M059J (cell line): ENCODE measurements at regions not wholly inside any gene's neighbourhood (a gene's known extent, or its start where the extent isn't known, plus 50 kb on each side); places are given as distances from the start of the nearest gene placed in this dataset.

Experiments
- DNase-seq: peaks from one replicate; pipeline ENCODE4 v3.0.0-alpha.2; 2012; ENCODE audit warnings: low read depth

DNA sequence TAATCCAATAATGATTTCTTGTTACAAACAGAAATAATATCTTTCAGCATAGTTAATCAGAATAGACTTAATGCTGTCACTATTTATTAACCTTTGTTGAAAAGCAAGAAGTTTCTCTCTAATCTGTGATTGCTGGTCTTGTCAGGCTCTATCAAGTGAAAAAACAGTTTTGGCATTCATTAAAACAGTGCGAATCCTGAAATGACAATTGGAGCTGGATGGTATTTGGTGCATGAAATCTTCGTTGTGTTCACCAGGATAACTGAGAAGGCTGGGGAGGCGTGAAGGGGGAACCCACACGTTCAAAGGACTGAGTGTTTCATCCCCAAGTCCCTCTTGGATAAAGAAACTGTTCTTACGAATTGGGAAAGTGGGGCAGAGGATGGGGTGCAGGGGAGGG, 190.2 kb upstream of the MYL2 start:
- DNase-seq: no peak

- DNase-seq: no peak
Observed at GRCh38 chr12:111108726-111109125, 188.3 kb upstream of the MYL2 start.

- DNase-seq: no peak
Observed at GRCh38 chr12:111107392-111108178, 187.2 kb upstream of the MYL2 start.

DNA sequence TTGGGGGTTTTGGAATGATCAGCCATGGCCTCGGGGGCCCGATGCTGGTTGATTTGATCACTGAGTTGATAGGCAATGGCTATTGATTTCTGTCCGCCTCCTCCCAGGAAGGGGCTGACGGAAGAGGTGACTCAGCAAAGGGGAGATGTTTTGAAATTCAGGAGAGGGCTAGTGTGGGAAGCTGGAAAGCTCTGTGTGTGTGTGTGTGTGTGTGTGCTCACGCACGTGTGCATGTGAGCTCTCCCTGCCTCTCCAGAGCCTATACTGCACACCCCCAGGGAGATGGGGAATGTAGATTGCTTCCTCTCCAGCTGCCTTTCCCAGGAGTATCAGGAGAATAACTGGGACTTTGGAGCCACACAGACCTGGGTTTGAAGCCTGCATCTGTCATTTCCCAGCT, 184.9 kb upstream of the MYL2 start:
- no peak for DNase-seq

- no peak for DNase-seq
Observed at GRCh38 chr12:111103583-111103982, 183.2 kb upstream of the MYL2 start.

- DNase-seq: no peak
Observed at GRCh38 chr12:111102102-111102739, 181.8 kb upstream of the MYL2 start.

DNA sequence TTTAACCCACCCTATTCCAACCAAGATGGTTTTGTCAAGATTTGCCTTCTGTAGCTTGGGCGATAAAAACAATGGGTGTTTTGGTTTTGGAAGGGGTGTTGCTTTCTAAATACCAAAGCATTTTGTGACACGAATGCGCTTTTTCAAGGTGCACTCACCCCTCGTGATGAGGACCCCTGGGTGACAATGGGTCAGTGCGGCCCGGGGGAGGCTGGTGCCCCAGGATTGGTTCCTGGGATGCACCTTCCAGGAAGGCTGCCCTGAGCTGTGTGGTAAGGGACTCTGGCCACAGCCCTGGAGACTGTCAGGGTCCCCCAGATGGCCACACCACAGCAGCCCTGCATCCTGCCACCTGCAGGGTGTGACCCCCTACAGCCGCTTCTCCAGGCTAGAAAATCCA, 180.6 kb upstream of the MYL2 start:
- DNase-seq: no peak

- DNase-seq: no peak
Observed at GRCh38 chr12:111100554-111100953, 180.2 kb upstream of the MYL2 start.

DNA sequence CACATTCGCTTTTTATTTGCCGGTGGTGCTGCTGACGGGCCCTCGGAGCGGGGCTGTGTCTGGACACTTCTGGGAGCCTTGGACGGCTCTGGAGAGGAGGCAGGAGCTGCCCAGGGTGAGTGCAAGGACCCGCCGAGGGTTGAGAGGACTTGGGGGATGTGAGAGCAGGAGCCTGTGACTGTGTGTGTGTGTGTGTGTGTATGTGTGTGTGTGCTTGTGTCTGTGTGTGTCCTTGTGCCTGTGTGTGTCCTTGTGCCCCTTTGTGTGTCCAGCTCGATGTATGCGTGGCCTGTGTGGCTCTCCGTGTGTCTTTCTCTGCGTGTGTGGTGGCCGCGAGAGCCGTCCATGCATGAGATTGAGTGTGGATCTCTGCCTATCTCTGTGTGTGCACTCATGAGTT, 179.6 kb upstream of the MYL2 start:
- DNase-seq: no peak

GRCh38 chr12:111099186-111099585, 178.8 kb upstream of the MYL2 start:
- no peak for DNase-seq

DNA sequence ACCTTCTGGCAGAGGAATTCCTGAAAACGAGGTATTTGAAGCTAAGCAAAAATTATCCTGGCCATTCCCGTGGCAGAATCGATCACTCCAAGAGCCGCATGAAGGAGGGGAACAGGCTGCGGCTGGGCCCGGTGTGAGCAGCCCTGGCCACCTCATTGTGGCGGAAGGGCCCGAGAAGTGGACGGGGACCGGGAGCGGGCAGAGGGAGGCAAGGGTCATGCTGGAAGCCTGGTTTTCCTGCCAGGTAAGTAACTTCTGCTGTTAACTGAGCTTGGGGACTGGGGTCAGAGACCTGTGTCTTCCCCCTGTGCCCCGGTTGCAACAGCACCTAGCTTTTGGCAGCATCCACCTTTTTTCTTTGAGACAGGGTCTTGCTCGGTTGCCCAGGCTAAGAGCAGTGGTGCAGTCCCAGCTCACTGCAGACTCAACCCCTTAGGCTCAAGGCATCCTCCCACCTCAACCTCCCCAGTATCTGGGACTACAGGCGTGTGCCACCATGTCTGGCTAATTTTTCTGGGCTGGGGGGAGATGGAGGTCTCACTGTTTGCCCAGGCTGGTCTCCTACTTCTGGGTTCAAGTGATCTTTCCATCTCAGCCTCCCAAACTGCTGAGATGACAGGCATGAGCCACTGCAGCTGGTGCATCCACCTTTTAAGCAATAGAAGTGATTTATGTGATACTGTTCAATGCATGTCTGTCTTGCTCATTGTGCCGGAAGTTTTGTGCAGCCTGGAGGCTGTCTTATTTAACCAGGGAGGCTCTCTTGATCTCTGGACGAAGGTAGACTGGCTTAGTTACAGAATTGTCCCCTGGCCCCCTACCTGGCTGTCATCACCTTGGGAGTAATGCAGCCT, 174.0 kb upstream of the MYL2 start:
- DNase-seq: no peak

DNA sequence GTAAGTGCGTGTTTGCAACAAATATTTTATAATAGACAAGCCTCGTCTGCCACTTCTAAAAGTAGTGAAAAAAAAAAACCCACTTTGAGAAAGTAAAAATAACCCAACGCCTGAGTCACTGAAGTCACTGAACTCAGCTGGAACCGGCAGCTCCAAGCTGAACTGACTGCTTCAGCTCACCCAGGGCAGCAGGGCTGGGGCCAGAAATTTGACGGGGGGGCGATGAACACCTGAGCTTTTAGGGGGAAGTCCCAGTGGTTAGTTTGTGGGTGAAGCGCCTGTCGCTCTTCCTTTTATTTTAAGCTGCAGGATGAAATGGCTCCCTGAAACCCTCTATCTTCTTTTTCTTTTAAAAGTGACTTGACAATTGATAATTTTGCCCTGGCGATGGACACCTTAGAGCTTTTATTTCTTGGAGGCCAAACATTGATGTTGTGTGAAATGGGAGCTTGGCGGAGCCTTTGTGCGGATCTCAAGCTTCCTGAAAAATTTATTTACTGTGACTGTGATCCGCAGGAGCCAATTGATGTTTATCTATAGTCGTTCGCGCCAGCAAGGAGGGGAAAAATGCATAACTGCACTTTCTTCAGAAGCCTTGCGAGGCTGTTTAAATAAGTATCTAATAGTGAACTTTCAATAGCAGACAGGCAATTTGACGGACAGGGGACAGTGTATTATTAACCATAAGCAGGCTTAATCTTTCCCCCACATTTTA, 173.2 kb upstream of the MYL2 start:
- no peak for DNase-seq

GRCh38 chr12:111091051-111091450, 170.7 kb upstream of the MYL2 start:
- DNase-seq: no peak

- no peak for DNase-seq
Observed at GRCh38 chr12:111089616-111090015, 169.2 kb upstream of the MYL2 start.

DNA sequence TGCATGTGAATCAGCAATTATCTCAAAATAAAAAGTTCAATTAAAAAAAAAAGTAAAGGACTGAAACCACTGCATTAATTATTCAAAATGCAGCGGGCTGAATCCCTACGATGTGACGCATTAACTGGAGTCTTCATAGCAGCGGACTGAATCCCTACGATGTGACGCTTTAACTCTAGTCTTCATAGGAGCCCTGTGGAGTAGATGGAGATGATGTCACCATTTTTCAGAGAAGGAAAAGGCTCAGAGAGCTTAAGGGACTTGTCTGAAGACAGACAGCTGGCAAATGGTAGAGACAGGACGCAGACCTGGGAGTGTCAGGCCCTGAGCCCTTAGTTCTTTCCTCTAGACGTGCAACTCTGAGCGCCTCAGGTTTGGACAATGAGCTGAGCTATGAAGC, 168.0 kb upstream of the MYL2 start:
- no peak for DNase-seq

DNA sequence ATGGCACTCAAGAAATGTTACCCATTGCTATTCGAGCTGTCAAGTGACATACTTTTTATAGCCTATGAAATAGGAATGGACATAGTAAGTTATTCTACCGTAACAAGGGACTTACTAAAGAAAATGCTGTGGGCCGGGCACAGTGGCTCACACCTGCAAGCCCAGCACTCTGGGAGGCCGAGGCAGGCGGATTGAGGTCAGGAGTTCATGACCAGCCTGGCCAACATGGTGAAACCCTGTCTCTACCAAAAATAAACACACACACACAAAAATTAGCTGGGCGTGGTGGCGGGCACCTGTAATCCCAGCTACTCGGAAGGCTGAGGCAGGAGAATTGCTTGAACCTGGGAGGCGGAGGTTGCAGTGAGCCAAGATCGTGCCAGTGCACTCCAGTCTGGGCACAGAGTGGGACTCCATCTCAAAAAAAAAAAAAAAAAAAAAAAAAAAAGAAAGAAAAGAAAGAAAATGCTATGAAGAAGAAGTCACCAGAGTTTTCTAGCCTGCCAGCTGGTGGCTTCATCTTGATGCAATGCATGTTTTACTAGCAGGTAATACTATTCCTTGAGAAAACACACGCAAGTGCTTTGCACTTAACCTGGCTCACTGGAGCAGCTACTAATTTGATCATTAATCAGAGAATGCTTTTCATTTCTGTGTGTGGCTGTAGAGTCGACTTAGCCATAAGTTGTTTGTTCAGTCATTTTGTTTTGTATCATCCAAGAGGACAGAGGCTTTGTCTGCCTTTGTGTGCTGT, 166.7 kb upstream of the MYL2 start:
- no peak for DNase-seq

DNA sequence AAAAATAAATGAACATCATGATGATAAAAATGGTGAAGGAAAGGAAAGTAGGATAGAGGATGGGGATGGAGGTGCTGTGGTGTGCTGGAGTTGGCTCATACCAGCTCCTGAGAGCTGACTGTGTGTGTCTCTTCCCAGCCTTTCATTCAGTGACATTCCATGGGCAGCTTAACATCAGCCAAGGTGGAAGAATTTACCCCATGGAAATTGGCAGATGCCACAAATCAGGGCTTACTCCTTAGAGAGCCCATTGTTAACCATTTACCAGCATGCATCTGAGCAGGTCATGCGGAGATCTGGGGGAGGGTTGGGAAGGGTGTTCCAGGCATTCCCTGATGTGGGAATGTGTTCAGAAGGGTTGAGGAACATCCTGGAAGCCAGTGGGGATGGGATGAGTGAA, 164.7 kb upstream of the MYL2 start:
- no peak for DNase-seq

DNA sequence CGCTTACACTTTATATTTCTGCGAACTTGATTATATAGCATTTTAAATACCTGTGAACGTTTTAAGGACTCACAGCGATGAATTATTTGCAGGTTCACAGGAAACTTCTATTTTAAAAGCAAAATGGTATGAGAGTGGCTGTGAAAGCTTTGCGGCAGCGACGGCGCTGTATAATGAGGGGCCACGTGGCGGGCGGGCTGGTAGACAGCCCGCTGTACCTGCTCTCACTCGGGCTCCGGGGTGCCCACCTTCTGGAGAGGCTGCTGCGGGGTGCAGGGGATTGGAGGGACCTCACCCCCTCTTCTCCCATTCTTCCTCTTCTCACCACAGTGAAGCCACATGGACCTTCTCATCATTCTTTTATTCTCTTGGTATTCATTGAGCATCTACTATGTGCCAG, 164.2 kb upstream of the MYL2 start:
- no peak for DNase-seq

GRCh38 chr12:111084158-111084557, 163.8 kb upstream of the MYL2 start:
- no peak for DNase-seq

GRCh38 chr12:111081600-111081999, 161.2 kb upstream of the MYL2 start:
- no peak for DNase-seq

- DNase-seq: no peak
Observed at GRCh38 chr12:111078731-111079130, 158.4 kb upstream of the MYL2 start.
